ENCODE measurements at regions not wholly inside any gene's neighbourhood (a gene's known extent, or its start where the extent isn't known, plus 50 kb on each side); places are given as distances from the start of the nearest gene placed in this dataset.

DNA sequence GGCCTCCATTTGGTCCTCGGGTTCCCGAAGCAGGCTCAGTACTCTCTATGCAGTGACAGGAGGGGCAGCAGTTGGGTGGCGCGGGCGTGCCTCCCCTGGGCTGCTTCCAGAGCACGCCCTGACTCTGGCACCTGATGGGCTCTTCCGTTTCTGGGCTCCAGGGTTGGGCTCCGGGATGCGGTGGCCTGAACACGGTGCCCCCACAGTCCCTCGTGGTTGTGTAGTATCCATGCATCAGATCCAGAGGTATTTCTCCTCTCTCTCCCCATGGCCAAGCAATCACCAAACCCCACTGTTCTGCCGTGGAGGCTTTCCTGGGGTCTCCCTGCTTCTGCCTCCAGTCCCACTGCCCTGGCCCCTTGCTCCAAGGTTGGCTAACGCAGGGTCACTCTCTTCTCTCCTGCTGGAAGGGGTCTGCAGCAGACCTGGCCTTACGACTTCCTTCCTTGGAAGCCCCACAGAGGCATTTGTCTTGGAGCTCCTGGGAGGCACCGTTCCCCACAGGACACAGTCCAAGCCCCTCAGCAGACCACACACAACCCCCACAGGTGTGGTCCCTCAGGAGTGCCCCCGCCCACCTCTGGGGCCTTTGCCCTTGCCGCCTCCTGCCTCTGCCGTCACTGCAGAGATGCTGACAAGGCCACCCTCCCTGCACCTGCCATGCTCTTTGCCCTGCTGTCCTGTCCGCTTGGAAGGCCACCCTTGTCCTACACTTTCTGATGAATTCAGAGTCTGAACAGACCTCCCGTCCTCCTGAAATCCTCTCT, 136.6 kb upstream of the ASB18 start:
- TF ChIP-seq, protein P1, sequence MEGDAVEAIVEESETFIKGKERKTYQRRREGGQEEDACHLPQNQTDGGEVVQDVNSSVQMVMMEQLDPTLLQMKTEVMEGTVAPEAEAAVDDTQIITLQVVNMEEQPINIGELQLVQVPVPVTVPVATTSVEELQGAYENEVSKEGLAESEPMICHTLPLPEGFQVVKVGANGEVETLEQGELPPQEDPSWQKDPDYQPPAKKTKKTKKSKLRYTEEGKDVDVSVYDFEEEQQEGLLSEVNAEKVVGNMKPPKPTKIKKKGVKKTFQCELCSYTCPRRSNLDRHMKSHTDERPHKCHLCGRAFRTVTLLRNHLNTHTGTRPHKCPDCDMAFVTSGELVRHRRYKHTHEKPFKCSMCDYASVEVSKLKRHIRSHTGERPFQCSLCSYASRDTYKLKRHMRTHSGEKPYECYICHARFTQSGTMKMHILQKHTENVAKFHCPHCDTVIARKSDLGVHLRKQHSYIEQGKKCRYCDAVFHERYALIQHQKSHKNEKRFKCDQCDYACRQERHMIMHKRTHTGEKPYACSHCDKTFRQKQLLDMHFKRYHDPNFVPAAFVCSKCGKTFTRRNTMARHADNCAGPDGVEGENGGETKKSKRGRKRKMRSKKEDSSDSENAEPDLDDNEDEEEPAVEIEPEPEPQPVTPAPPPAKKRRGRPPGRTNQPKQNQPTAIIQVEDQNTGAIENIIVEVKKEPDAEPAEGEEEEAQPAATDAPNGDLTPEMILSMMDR (IDR thresholded peaks at IDR 0.05; ENCODE audit: poor library complexity, severe bottlenecking): no peak
- TF ChIP-seq POLR2AphosphoS5 (IDR thresholded peaks at IDR 0.05): no peak

Data from neural cell (in vitro differentiated cells).